NCI-H2196 treated with DMSO at 0.1 percent for 48 hours (cell line): ENCODE measurements at regions not wholly inside any gene's neighbourhood (a gene's known extent, or its start where the extent isn't known, plus 50 kb on each side); places are given as distances from the start of the nearest gene placed in this dataset.

ENCODE experiments used
- DNase-seq: peaks from one replicate; lab custom pipeline; 2025; ENCODE audit not compliant: unreplicated experiment; lab: John Stamatoyannopoulos, UW

GRCh38 chr11:41955635-41956400 lies 496.4 kb upstream of the LRRC4C start:
- no peak for DNase-seq

DNA sequence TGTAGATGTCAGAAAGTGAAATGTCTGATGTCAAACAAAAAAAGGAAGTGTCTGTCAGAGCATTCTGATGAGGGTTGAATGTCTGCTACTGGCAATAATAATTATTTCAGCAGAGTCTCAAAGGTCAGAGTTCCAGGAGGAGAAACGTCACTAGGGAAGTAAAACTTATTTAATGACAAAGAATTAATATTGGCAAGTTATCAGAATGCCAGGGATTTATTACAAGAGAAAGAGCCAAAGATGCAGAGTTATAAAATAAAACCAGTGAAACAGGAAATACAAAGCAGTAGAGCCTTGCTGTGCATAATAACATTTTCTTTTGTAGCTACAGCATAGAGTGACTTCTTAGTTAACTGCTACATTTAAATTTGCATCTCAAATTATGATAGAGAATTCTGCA lies 504.0 kb upstream of the LRRC4C start:
- DNase-seq, result no peak

DNA sequence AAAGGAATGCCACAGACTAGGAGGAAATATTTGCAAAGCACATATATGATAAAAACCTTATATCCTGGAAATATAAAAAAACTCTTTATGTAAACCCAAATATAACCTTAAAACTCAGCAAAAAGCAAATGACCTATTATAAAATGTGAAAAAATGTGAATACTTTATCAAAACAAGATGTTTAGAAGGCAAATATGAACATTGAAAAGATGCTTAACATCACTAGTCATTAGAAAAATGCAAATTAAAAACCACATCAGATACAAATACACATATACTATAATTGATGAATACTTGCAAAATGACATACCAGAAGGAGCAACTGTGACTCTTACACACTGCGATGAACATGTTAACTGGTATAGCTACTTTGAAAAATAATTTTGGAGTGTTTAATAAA lies 511.2 kb upstream of the LRRC4C start:
- no peak for DNase-seq

DNA sequence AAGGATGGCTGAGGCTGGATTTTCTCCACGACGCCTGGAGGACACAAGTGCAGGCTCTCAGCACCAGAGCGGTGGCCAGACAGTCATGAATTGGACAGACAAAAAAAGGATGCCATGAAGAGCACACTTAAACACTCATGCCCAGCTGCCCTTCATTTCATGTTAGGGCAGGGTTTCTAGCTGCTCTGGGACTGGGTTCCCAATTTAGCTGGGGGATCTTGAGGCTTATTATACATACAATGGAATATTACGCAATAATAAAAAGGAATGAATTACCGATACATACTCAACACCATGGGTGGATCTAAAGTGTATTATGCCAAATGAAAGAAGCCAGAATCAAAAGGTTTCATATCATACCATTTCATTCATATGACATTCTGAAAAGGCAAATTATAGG lies 512.1 kb upstream of the LRRC4C start:
- no peak for DNase-seq

- no peak for DNase-seq
Measured at GRCh38 chr11:41978945-41979344, 519.5 kb upstream of the LRRC4C start.

- DNase-seq, result no peak
Measured at GRCh38 chr11:41980741-41981140, 521.3 kb upstream of the LRRC4C start.

- no peak for DNase-seq
Measured at GRCh38 chr11:41982276-41982675, 522.8 kb upstream of the LRRC4C start.

DNA sequence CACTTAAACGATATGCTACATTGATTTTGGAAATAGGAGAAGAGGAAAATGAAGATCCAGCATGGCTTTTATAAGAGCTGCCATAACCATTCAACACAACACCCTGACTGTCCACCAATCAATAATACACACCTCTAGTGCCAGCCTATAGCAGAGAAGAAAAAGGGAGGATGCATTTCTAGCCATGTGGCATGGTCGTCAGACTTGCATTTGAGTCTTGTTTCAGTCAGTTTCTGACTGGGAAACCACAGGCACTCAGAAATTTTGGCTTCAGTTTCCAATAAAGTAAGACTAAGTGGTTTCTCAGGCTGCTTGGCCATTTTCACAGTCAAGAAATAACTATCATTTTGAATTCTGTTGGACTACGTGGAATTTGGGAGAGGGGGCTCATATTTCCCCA lies 523.5 kb upstream of the LRRC4C start:
- no peak for DNase-seq

GRCh38 chr11:41983475-41983874 lies 524.0 kb upstream of the LRRC4C start:
- no peak for DNase-seq

- DNase-seq, result no peak
Measured at GRCh38 chr11:41984023-41984422, 524.6 kb upstream of the LRRC4C start.

DNA sequence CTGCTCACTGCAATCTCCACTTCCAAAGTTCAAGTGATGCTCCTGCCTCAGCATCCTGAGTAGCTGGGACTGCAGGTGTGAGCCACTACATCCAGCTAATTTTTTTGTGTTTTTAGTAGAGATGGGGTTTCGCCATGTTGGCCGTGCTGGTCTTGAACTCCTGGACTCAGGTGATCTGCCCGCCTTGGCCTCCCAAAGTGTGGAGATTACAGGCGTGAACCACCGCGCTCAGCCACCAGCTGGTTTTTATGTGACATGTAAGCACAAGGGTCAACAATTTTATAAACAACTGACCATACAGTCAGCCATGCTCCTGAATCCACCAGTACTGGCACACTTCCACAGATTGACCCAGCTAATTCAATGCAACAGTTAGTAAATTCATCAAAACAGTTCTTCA lies 526.3 kb upstream of the LRRC4C start:
- no peak for DNase-seq

DNA sequence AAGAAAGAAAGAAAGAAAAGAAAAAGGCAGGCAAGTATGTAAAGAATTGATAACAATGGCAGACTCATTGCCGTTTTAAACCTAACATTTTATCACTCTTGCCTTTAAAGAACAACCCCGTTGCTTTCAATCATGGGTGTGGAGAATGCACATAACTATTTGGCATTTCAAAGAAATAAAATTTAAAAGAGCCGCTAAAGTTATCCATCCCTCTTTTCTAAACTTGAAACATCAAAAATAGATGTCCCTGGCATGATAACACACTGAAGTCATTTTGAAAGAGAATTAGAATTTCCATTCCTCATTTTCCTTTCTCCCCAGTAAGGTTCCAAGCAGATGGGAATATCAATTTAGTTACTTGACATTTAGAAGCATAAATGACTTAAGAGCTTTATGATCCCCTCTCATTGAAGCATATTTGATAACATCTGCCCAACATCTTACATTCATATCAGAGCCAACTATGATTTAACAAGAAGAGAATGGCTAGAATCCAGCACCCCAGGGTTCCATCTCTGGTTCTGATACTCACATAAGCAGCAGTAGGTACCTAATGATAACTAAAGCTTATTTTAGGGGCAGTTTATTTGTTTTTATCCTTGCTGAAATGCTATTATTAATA lies 529.6 kb upstream of the LRRC4C start:
- DNase-seq, result no peak

- no peak for DNase-seq
Measured at GRCh38 chr11:41989823-41990380, 530.5 kb upstream of the LRRC4C start.

DNA sequence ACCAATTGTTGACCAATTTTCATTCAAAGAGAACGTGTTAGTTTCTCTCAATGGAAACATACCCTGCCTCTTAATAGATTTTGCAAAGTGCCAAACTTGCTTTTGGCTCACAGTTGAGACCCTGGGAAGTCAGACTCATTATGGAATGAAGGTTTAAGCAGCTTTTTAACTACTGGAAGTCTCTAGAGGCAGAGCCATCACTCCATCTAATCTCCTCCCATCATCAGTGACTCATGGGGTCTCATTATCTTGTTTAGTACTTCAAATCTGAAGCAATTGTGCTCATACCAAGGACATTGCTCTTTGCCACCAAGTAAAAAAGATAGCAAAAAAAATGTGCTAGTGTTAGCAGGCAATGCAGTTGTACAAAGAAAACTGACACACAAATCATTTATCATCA lies 537.1 kb upstream of the LRRC4C start:
- DNase-seq, result no peak

DNA sequence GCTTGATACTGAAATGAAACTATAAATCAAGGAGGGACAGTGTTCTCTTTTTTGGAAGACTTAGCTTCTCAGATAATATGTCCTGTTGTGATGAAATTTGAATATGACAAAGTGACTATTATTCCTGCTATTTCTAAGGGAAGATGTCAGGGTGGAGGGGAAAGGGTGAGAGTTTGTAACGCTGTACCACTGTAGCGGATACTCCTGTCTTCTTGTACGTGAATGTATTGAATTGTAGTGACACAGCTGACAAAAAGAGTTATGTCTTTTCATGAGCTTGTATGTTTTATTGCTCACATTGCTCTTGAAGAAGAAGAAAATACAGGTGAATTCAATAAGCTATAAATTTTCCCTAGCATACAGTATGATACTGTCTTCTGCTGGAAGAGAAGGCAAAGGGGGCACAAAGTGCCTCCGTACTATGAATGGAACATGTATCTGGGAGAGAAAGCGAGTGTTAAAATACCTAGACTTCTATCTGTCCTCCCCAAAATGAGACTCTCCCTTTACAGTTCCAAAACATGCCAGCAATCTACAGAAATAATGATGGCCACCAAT lies 538.5 kb upstream of the LRRC4C start:
- DNase-seq, result no peak

GRCh38 chr11:41999066-41999465 lies 539.6 kb upstream of the LRRC4C start:
- DNase-seq, result no peak

DNA sequence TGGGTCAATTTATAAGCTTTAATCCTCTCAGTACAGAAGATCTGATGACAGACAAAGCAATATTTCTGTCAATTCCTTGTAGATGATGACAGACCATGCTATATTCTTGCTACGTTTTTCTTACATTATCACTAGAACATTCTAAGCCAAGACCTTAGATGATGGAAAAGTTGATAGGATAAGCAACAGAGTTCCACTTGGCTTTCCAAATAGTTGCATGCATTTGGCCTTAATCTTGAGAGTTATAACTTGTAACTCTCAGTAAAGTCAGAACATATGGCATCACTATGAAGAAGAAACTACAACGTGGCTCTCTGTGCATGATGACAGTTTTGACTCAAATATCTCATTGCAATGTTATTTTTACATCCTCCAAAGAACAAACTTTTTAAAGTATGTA lies 544.3 kb upstream of the LRRC4C start:
- DNase-seq, result no peak

DNA sequence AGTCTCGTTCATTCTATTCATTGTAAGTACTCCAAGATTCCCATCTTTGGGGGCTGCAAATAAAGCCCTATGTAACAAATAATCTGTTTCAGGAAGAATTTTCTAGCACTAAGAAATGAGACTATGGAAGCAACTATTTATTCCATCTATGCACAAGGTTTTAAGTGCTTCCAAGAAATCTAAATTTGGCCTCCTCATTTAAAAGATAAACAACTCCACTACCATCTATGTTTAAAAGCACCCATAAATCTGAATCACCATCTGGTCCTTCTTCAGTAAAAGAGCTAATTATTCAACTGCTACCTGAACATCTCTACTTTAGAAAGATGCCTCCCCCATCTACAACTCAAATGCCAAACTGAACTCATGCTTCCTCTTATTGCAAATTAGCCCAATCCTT lies 547.3 kb upstream of the LRRC4C start:
- DNase-seq, result no peak

DNA sequence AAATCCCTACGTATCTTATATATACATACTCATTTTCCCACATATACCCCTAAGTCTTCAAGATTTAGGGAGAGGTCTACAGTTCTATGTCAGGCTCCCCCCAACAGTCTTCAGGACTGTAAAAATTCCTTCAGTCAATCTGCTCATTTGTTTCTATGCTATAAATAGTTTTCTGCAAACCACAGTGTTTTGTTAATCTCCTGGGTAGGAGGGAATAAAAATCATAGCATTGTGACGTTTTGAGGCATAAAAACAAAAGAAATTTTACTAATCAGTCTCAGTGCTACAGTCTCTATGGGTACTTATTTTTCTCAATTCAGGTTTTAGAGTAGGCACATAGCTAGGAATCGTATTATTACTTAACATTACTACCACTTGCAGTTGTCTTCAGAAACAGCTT lies 552.8 kb upstream of the LRRC4C start:
- no peak for DNase-seq

- no peak for DNase-seq
Measured at GRCh38 chr11:42013656-42014201, 554.3 kb upstream of the LRRC4C start.

DNA sequence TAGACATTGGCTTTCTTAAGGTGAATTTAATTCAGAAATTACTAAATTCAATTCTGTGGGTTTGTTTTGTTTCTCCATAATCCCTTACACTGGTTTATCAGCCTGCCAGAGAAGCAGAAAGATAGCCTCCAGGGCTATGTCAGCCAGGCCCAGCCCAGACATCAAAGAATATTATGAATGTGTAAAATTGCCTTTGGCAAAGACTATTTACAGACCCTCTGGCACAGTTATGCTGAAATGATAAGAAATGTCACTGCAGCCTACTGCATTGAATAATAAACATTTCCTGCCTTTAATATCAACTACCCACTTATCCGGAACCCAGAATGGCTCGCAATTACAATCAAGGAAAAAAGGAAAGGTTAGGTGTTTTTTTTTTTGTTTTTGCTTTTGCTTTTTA lies 562.5 kb upstream of the LRRC4C start:
- no peak for DNase-seq

DNA sequence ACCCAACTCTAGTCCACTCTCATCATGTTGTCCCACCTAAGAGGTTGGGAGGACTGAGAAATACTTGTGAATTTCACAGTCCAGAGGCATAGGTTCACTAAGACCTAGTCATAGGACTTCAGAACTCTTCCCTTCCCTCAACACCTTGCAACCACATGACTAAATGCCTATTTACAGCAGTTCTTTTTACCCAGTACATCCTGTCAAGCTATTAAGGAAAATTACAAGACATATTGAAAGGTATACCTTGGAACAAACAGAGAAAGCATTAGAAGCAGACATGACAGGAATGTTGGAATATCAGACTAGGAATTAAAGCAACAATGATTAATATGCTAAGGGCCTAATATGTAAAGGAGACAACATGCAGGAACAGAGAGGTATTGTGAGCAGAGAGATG lies 563.8 kb upstream of the LRRC4C start:
- DNase-seq, result no peak
